GM21576 (cell line): ENCODE measurements at regions not wholly inside any gene's neighbourhood (a gene's known extent, or its start where the extent isn't known, plus 50 kb on each side); places are given as distances from the start of the nearest gene placed in this dataset.
"Not testable (repeated sequence)": the region's sequence is repeated elsewhere in the genome, so short reads cannot be mapped to it uniquely, and the experiment has no call there.

Experiments used
- ATAC-seq: cut with Tn5 transposase; IDR thresholded peaks from one replicate; pipeline ENCODE4 v1.9.1; 2021; ENCODE audit warnings: mild to moderate bottlenecking, moderate library complexity; ENCODE audit not compliant: unreplicated experiment

DNA sequence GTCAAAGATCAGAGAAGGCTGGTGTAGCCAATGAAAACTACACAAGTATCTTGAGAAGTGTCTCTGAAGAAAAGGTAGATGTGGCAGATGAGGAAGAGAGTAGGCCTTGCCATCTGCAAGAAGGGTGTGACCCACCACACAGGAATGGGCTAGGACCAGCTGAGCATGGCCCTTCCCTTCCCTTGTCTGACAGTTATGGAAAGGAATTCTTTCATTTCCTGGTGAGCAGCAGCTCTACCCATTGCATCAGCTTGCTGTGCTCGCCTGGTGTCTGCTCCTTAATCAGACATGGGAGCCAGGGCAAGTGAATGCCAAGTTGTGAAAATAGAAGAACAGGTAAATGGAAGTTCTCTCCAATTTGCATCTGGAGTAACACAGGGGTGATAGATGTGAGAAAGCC, 145.2 kb upstream of the KRR1 start:
- no peak for ATAC-seq

GRCh38 chr12:75656210-75656609, 144.8 kb upstream of the KRR1 start:
- no peak for ATAC-seq

GRCh38 chr12:75655315-75655806, 144.0 kb upstream of the KRR1 start:
- ATAC-seq = peak; percentile 73

DNA sequence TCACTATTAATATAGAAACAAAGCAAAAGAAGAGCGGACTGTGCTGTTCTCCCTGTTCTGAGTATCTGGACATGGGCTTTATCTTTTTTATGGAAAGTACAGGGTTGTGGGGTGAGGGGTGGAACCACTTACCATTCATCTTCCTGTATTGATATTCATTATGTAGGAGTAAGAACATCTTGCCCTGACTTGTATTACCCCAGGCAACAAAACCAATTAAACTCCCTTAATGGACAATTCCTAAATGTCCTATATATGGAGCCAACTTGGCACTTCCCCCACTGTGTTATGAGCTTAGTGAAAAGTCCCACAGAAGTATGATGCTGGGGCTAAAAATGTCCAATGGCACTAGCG, 139.9 kb upstream of the KRR1 start:
- no peak for ATAC-seq

GRCh38 chr12:75650595-75651341, 139.4 kb upstream of the KRR1 start:
- ATAC-seq = no peak

DNA sequence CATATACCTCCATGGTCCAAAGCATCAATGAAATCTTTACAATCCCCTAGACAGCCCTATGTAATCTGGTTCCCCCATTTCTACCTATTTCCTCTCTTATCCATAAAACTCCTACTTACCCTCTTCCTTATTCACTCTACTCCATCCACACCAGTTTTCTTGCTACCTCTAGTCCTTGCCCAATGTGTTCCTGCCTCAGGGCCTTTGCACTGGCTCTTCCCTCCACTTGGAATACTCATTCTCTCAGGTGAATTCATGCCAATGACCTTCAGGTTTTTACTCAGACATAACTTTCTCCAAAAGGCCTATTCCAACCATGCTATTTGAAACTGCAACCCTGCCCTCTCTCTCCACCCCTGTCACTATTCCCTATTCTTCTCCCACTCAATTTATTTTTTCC, 138.7 kb upstream of the KRR1 start:
- no peak for ATAC-seq

- ATAC-seq = no peak
These were observed 137.4 kb upstream of the KRR1 start for GRCh38 chr12:75648856-75649255.

DNA sequence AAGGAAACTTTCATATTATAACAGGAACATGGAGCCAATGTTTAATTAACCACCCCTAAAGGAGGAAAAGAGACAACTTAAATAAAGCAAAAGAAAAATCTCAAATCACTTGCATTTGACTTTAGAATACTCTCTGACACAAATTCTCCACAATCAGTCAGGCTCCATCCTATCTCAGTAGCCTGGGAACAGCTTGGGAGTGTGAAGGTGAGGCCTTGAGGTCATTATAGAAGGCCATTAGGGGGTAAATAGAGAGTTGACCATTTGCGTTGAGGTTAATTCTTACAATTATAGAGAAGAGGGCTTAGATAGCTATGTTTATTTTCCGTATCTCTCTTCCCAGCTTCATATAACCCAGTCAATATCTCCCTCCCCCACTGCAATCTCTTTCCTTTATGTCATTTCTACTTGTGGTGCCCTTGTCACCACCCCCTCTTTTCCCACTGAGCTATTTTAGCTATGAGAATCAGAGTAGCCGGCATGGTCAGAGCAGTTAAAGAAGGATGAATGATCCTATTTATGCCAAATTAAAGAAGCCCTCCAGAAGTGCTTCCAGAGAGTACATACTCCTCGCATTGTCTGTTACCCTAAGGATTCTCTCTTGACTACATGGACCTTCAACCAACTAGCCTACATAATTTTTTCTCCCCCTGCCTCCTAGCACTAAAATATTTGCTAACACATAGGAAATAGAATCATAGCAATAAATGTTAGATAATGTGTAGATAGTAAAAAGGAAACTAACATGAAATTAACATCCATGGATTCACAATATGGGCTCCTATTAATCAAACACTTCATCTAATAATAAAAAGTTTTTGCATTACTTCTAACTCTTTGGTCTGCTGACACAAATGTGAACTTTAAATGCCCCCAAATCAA, 135.2 kb upstream of the KRR1 start:
- ATAC-seq = no peak

GRCh38 chr12:75644472-75645072, 133.2 kb upstream of the KRR1 start:
- no peak for ATAC-seq

GRCh38 chr12:75643119-75643518, 131.7 kb upstream of the KRR1 start:
- not testable (repeated sequence) for ATAC-seq

DNA sequence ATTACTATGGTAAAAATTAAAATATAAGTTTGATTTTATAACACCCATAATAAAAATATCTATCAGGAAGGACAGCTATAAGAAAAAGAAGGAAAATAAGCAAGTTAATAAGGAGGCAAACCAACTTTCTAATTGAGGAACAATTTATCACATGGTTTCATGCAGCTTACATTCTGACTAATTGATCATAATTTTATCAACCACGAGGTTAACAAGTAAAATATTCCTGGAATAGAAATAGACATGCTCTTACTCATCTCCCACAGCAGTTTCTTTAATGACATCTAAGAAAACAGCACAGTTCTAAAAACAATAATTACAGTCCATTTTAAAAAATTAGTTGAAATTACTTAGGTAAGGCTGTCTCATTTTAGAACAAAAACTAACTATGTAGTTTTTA, 130.8 kb upstream of the KRR1 start:
- ATAC-seq = no peak

DNA sequence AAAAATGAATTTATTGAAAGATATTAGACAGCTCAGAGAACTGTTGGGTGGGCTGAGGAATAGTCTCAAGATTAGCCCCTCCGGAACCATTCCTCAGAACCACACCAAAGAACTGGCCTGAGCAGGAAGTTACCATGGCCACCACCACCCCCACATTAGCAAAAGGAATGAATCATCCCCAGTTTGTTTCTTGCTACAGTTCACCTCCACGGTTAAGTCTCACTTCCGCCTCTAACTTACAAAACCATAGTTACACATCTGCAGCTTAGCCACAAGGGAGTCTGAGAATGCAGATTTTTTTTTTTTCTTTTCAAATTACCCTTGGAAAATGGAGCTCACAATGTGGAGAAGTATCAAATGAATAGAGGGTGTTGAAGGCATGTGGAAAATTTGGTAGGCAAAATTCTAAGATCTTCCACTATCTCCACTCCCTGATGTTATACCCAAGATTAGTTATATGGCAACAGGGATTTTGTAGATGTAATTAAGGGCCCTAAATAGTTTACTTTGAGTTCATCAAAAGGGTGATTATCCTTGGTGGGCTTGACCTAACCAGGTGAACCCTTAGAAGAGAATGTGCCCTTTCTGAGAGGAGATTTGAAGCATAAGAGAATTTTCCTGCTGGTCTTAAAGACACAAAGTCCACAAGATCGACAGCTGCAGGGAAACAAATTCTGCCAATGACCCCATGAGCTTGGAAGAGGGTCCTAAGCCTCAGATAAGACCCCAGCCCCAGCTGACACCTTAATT, 129.8 kb upstream of the KRR1 start:
- peak; percentile 100 for ATAC-seq

GRCh38 chr12:75638792-75639191, 127.4 kb upstream of the KRR1 start:
- no peak for ATAC-seq

- no peak for ATAC-seq
These were observed 125.2 kb upstream of the KRR1 start for GRCh38 chr12:75636607-75637006.

- peak; percentile 67 for ATAC-seq
These were observed 124.4 kb upstream of the KRR1 start for GRCh38 chr12:75635606-75636444.

- ATAC-seq = no peak
These were observed 123.1 kb upstream of the KRR1 start for GRCh38 chr12:75634244-75635222.

DNA sequence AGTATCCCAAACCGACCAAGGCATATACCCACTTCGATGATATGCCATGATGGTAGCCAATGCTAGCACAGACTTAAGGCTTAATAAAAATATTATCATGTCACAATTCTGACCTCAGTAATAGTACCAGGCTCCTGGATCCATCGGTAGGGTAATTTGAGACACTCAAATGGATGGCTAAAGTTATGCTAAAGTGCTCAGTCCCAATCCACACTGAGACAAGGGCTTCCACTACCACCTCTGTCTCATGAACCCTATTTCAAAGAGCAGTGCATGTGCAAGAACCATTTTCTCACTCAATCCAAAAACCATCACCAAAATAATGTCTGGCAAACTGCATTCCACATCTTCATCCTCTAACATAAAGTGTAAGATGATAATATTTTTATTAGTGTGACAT, 122.4 kb upstream of the KRR1 start:
- ATAC-seq = no peak

DNA sequence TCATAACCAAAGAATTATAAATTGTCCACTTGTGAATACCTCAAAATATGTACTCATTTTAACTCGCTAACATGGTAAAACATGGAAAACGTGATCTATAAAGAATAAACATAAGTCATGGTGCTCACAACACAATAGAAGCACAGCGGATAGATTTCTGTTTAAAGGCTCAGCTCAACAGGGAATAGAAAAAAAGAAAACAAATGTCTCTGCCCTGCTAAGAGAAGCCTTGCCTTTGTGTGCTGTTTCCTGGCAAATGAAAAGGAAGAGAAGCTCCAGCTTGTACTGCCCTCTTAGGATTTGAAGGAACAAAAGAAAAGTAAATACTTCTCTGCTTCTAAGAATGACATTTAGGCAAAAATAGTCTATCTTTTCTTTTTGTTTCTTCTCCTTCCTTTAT, 121.0 kb upstream of the KRR1 start:
- ATAC-seq = no peak

DNA sequence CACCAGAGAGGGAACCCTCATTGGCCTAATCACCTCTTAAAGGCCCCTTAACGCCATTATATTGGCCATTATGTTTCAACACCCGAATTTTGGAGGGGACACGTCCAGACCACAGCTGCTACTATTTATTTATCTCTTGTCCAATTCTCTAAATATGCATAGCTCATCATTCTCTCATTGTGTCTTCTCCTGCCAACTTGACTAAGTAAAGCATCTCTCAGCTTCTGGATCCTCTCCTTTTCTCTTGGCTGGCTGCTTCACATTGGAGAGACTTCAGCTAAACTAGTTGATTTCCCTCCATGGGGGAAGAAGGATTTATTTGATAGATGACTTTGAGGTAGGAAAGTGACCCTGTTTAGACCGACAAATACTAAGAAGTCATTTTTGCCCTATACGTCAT, 120.4 kb upstream of the KRR1 start:
- no peak for ATAC-seq
